Colonic mucosa (tissue), 4 donors: ENCODE measurements at regions not wholly inside any gene's neighbourhood (a gene's known extent, or its start where the extent isn't known, plus 50 kb on each side); places are given as distances from the start of the nearest gene placed in this dataset.

Experiments used
- DNase-seq: peaks from one replicate; pipeline ENCODE4 v3.0.0-alpha.2; 2020
- H3K27ac ChIP-seq: fragments of 200-600 bp; one replicate; pipeline ENCODE4 v1.8.0; 2021
- H3K27me3 ChIP-seq: fragments of 200-600 bp; one replicate; pipeline ENCODE4 v1.8.0; 2021
- H3K36me3 ChIP-seq: fragments of 200-600 bp; one replicate; pipeline ENCODE4 v1.8.0; 2021
- H3K4me1 ChIP-seq: fragments of 200-600 bp; one replicate; pipeline ENCODE4 v1.8.0; 2021; ENCODE audit warnings: mild to moderate bottlenecking
- H3K4me3 ChIP-seq: fragments of 200-600 bp; one replicate; pipeline ENCODE4 v1.8.0; 2021
- H3K9ac ChIP-seq, 2 donors: one replicate each; pipeline ENCODE4 v1.7.0; 2013; ENCODE audit warnings: control low read depth in 2 of 2, low read depth in 2 of 2, low read length in 2 of 2
- H3K9me3 ChIP-seq: fragments of 200-600 bp; one replicate; pipeline ENCODE4 v1.8.0; 2021
- CTCF ChIP-seq: fragments of 200-600 bp; IDR thresholded peaks from one replicate; pipeline ENCODE4 v1.8.0; 2022; ENCODE audit warnings: antibody characterized with exemption, mild to moderate bottlenecking
- intact Hi-C: fragments of 100-400 bp; cut with DNase I; formaldehyde crosslinking; loops from one replicate; pipeline ENCODE4 v1.14.1; 2022
- donor health status: healthy.
- donor health status: DM: no; HTN: no; CAD: no.
- donor health status: DM: no; HTN: no; CAD: no.

GRCh38 chr22:48613566-48614200 lies 1214.0 kb downstream of the BRD1 start:
- Histone ChIP-seq H3K36me3 (no peaks in the 10 kb centered on the region), H3K9ac (no peak overlapping the region), H3K9me3 (no peaks in the 10 kb centered on the region), H3K4me3 (no peak overlapping the region), H3K27ac (no peak overlapping the region), H3K27me3 (no peaks in the 10 kb centered on the region), H3K4me1 (no peaks in the 10 kb centered on the region)
- intact Hi-C loops = no loop called here
- no peak for DNase-seq
- no peak for TF ChIP-seq CTCF

DNA sequence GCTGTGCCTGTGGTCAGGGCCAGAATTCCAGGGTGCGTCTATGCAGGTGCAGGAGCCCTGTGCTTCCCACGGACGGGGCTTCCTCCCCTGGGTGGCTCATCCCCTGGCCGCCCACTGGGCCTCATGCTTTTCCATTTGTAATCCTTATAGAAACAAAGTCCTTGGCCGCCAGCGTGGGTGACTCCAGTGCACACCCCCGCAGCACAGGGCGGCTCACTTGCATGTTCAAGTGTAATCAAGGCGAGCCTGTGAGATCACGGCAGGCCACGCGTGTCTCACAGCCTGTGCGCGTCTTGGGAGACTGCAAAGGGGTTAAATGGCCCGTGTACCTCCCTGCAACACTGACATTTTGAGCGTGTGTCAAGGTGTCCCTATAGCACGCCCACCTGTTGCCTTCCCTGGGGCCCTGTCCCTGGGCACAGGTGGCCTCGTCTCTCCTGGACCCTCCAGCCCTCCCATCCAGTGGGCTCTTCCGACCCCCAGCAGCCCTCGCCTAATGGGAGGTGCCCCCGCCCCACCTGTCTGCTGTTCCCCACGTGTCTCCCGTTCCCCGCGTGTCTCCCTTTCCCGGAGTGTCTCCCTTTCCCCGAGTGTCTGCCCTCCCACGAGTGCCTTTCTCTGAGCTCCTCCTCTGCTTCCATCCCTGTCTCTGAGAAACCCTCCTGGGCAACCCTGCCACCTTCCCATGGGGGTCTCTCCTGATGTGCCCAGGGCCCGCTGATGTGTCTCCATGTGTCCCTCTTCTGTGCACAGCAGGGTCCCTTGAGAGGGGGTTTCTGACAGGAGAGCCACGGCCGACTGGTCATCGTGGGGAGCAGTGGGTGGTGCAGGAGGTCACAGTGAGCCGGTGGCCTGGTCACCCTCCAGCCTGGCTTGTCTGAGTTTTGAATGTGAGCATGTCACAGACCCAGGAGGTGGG lies 1215.3 kb downstream of the BRD1 start:
- Histone ChIP-seq H3K27ac (no peak overlapping the region), H3K27me3 (no peaks in the 10 kb centered on the region), H3K9me3 (no peaks in the 10 kb centered on the region), H3K9ac (no peak overlapping the region), H3K4me3 (no peak overlapping the region), H3K36me3 (no peaks in the 10 kb centered on the region), H3K4me1 (no peaks in the 10 kb centered on the region)
- TF ChIP-seq CTCF = no peak
- DNase-seq = no peak
- intact Hi-C loops = no loop called here

DNA sequence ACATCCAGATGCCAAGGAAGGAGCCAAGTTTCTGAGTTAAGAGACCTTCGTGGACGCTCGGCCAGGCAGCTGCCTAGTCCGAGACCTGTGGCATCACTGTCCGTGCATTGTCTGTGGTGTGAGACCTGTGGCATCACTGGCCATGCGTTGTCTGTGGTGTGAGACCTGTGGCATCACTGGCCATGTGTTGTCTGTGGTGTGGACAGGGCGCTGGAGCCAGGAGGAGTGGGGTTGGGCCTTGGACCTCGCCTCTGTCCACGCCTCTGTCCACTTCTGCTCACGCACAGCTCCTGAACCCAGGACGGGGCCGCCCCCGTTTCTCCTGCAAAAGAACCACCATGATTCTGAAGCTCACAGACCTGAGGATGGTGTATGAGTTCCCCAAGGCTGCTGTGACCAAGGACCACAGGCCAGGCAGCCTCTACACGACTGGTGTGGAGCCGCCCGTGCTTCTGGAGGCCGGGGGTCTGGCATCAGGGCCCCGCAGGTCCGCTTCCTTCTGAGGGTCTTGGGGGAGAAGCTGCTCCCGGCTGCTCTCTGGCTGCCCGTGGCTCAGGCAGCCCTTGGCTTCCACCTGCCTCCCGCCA lies 1218.3 kb downstream of the BRD1 start:
- TF ChIP-seq CTCF = no peak
- intact Hi-C loops = no loop called here
- Histone ChIP-seq H3K9me3 (no peaks in the 10 kb centered on the region), H3K36me3 (no peaks in the 10 kb centered on the region), H3K4me1 (no peaks in the 10 kb centered on the region), H3K4me3 (no peak overlapping the region), H3K9ac (no peak overlapping the region), H3K27ac (no peak overlapping the region), H3K27me3 (no peaks in the 10 kb centered on the region)
- DNase-seq = no peak

DNA sequence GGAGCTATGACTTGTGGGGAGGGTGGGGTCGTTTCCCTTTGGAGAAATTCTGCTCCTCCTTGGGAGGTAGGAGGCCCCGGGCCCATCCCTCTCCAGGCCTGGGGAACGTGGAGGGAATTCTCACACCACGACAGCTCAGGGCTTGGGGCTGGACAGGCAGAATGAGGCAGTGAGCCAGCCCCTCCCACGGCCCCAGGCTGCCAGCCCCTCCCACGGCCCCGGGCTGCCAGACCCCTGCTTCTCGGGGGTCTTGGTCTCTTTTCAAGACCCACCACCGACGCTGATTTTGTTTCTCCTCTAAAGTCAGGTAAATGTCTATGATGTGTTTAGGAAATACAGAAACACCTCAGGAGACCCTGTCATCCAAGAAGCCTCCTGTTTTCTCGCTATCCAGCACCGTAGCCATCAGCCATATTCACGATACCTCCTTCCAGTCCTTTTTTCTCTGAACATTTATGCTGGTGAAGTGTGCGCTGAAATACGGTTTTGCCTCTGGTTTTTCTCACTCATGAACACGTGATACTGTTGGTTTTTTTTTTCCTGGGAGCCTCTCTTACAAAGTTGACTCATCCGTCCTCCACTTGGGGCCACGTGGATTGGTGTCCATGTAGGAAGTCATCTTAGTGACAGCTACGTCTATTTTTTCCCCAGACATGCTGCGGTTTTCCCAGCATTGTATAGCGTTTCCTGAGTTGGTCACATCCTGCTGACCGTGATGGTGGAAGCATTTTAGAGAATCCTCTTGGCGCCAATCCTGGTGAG lies 1219.6 kb downstream of the BRD1 start:
- DNase-seq = no peak
- TF ChIP-seq CTCF = no peak
- no peak overlapping the region for H3K9ac ChIP-seq
- no peak overlapping the region for H3K4me3 ChIP-seq
- intact Hi-C loops = no loop called here
- H3K27ac ChIP-seq = no peak overlapping the region
- no peaks in the 10 kb centered on the region for H3K9me3 ChIP-seq
- H3K4me1 ChIP-seq = no peaks in the 10 kb centered on the region
- no peaks in the 10 kb centered on the region for H3K27me3 ChIP-seq
- no peaks in the 10 kb centered on the region for H3K36me3 ChIP-seq

DNA sequence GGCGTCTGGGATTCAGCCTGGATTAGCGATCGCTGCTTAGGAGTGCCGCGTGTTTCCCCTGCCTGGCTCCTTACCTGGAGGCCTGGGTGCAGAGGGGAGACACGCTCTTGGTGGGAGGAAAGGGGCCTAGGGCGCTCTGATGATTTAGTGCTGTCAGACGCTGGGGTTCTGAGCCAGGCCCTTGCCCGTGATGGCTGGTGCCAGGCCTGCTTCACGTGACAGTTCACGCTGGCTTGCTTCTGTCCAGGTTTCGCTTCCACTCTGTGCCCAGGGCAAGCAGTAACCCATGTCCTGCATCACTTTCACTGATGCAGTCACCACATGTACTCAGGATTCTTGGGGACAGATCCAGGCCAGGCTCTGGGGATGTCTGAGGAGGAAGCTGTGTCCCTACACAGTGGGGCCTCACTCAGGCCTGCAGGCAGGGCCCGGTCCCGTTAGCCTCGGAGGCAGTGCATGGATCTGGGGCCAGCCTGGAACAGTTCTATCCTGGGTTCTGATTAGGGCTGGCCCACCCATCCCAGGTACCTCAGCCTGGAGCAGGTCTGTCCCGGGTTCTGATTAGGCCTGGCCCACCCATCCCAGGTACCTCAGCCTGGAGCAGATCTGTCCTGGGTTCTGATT lies 1220.9 kb downstream of the BRD1 start:
- H3K9me3 ChIP-seq = no peaks in the 10 kb centered on the region
- intact Hi-C loops = no loop called here
- no peak for TF ChIP-seq CTCF
- H3K4me3 ChIP-seq = no peak overlapping the region
- no peaks in the 10 kb centered on the region for H3K36me3 ChIP-seq
- no peak for DNase-seq
- no peak overlapping the region for H3K9ac ChIP-seq
- no peak overlapping the region for H3K27ac ChIP-seq
- no peaks in the 10 kb centered on the region for H3K4me1 ChIP-seq
- H3K27me3 ChIP-seq = no peaks in the 10 kb centered on the region
